ENCODE measurements at regions not wholly inside any gene's neighbourhood (a gene's known extent, or its start where the extent isn't known, plus 50 kb on each side); places are given as distances from the start of the nearest gene placed in this dataset.

- TF ChIP-seq CTCF (IDR thresholded peaks at IDR 0.05): no peak
- no peak for TF ChIP-seq POLR2A (IDR thresholded peaks at IDR 0.05)
Observed at GRCh38 chr6:134456226-134456625, 138.3 kb upstream of the SGK1 start.

Measured in adrenal gland (tissue), 5 donors.